ENCODE measurements at regions not wholly inside any gene's neighbourhood (a gene's known extent, or its start where the extent isn't known, plus 50 kb on each side); places are given as distances from the start of the nearest gene placed in this dataset.

DNA sequence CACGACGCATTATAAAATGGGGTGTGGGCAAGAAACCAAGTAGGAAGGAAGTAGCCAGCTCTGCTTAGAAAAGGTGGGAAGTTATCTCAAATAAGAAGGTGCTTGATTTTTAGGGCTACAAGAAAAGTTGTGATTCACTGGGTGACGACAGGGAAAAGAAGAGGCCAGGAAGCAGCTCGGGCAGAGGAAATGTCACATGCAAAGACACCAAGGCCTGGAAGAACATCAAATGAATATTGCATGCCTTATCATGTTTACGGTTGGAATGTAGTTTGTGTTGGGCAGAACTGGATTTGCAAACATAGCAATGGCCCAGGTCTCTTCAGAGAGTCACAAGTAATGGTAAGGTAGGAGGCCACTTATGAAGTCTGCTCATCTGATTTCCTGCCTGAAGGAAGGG, 610.6 kb downstream of the IRS1 start:
- CTCF ChIA-PET, result no interaction called here
- Histone ChIP-seq H3K4me1 (ENCODE audit: control insufficient read depth, insufficient read depth, low read length) (no peaks in the 10 kb centered on the region), H3K4me3 (ENCODE audit: low read depth, low read length) (no peak overlapping the region), H3K36me3 (ENCODE audit: control insufficient read depth in 2 of 2, insufficient read depth in 1 of 2, low read length in 2 of 2) (no peaks in the 10 kb centered on the region), H3K27ac (ENCODE audit: extremely low read depth, low read depth, low read length) (no peak overlapping the region), H3K9me3 (ENCODE audit: control insufficient read depth, insufficient read depth, low read depth, low read length) (no peaks in the 10 kb centered on the region)
- no peak for TF ChIP-seq ZNF623 (tag by site-specific recombination; IDR thresholded peaks at IDR 0.05)
- TF ChIP-seq, protein P1, sequence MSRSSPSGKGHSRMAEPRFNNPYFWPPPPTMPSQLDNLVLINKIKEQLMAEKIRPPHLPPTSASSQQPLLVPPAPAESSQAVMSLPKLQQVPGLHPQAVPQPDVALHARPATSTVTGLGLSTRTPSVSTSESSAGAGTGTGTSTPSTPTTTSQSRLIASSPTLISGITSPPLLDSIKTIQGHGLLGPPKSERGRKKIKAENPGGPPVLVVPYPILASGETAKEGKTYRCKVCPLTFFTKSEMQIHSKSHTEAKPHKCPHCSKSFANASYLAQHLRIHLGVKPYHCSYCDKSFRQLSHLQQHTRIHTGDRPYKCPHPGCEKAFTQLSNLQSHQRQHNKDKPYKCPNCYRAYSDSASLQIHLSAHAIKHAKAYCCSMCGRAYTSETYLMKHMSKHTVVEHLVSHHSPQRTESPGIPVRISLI (tag by site-specific recombination; IDR thresholded peaks at IDR 0.05), result no peak
- TF ChIP-seq ZNF114 (tag by site-specific recombination; IDR thresholded peaks at IDR 0.05), result no peak
- no peak for TF ChIP-seq ZBTB48 (tag by site-specific recombination; IDR thresholded peaks at IDR 0.05)
- no peak for TF ChIP-seq REPIN1 (tag by site-specific recombination; IDR thresholded peaks at IDR 0.05; ENCODE audit: low read depth)
- no peak for TF ChIP-seq ZNF658 (tag by site-specific recombination; IDR thresholded peaks at IDR 0.05)
- TF ChIP-seq ZNF248 (tag by site-specific recombination; IDR thresholded peaks at IDR 0.05), result no peak
- TF ChIP-seq EGR2 (tag by site-specific recombination; IDR thresholded peaks at IDR 0.05; ENCODE audit: low read depth), result no peak
- no peak for TF ChIP-seq ZNF433 (tag by site-specific recombination; IDR thresholded peaks at IDR 0.05; ENCODE audit: low read depth)
- no peak for TF ChIP-seq ZNF121 (tag by site-specific recombination; IDR thresholded peaks at IDR 0.05)
- TF ChIP-seq, protein P2, sequence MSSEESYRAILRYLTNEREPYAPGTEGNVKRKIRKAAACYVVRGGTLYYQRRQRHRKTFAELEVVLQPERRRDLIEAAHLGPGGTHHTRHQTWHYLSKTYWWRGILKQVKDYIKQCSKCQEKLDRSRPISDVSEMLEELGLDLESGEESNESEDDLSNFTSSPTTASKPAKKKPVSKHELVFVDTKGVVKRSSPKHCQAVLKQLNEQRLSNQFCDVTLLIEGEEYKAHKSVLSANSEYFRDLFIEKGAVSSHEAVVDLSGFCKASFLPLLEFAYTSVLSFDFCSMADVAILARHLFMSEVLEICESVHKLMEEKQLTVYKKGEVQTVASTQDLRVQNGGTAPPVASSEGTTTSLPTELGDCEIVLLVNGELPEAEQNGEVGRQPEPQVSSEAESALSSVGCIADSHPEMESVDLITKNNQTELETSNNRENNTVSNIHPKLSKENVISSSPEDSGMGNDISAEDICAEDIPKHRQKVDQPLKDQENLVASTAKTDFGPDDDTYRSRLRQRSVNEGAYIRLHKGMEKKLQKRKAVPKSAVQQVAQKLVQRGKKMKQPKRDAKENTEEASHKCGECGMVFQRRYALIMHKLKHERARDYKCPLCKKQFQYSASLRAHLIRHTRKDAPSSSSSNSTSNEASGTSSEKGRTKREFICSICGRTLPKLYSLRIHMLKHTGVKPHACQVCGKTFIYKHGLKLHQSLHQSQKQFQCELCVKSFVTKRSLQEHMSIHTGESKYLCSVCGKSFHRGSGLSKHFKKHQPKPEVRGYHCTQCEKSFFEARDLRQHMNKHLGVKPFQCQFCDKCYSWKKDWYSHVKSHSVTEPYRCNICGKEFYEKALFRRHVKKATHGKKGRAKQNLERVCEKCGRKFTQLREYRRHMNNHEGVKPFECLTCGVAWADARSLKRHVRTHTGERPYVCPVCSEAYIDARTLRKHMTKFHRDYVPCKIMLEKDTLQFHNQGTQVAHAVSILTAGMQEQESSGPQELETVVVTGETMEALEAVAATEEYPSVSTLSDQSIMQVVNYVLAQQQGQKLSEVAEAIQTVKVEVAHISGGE (tag by site-specific recombination; conservative IDR thresholded peaks at IDR 0.05; ENCODE audit: low read depth), result no peak
- no peak for TF ChIP-seq ZSCAN16 (tag by site-specific recombination; IDR thresholded peaks at IDR 0.05)
- no peak for TF ChIP-seq ZNF404 (tag by site-specific recombination; IDR thresholded peaks at IDR 0.05)
- TF ChIP-seq ZNF132 (tag by site-specific recombination; IDR thresholded peaks at IDR 0.05; ENCODE audit: borderline replicate concordance), result no peak
- TF ChIP-seq, protein P3, sequence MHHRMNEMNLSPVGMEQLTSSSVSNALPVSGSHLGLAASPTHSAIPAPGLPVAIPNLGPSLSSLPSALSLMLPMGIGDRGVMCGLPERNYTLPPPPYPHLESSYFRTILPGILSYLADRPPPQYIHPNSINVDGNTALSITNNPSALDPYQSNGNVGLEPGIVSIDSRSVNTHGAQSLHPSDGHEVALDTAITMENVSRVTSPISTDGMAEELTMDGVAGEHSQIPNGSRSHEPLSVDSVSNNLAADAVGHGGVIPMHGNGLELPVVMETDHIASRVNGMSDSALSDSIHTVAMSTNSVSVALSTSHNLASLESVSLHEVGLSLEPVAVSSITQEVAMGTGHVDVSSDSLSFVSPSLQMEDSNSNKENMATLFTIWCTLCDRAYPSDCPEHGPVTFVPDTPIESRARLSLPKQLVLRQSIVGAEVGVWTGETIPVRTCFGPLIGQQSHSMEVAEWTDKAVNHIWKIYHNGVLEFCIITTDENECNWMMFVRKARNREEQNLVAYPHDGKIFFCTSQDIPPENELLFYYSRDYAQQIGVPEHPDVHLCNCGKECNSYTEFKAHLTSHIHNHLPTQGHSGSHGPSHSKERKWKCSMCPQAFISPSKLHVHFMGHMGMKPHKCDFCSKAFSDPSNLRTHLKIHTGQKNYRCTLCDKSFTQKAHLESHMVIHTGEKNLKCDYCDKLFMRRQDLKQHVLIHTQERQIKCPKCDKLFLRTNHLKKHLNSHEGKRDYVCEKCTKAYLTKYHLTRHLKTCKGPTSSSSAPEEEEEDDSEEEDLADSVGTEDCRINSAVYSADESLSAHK (tag by site-specific recombination; IDR thresholded peaks at IDR 0.05), result no peak
- no peak for TF ChIP-seq ZSCAN23 (tag by site-specific recombination; IDR thresholded peaks at IDR 0.05)
- no peak for TF ChIP-seq ZNF596 (tag by site-specific recombination; IDR thresholded peaks at IDR 0.05)
- TF ChIP-seq ZXDB (tag by site-specific recombination; IDR thresholded peaks at IDR 0.05), result no peak
- no peak for TF ChIP-seq ZNF37A (tag by site-specific recombination; IDR thresholded peaks at IDR 0.05)
- TF ChIP-seq ZNF423 (tag by site-specific recombination; IDR thresholded peaks at IDR 0.05), result no peak
- POLR2A ChIA-PET, result no interaction called here

DNA sequence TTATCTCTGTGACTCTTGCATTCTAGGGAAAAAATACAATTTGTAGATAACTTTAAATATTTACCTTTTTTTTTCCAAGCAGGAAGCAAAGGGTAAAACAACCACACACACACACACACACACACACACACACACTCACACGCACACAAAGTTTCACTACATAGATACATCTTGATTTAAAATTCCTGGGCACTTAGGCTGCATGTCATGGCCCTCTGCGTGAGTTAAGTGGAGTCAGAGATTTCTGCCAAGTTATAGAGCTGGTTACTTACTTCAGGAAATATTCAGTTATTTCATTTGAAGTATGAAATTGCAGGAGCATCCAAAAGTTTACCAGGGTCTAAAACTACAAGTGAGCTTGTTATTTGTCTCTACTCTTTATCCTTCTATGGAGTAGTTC, 612.0 kb downstream of the IRS1 start:
- CTCF ChIA-PET, result interaction anchor here (0.6 to 0.7 kb wide), 3 partner anchors 29 to 615 kb away, joined by 3 to 5 read pairs (median 4); no protein-coding TSS in a partner anchor
- no peaks in the 10 kb centered on the region for H3K36me3 ChIP-seq (ENCODE audit: control insufficient read depth in 2 of 2, insufficient read depth in 1 of 2, low read length in 2 of 2)
- no peaks in the 10 kb centered on the region for H3K4me1 ChIP-seq (ENCODE audit: control insufficient read depth, insufficient read depth, low read length)
- no peak overlapping the region for H3K4me3 ChIP-seq (ENCODE audit: low read depth, low read length)
- H3K27ac ChIP-seq (ENCODE audit: extremely low read depth, low read depth, low read length), result no peak overlapping the region
- H3K9me3 ChIP-seq (ENCODE audit: control insufficient read depth, insufficient read depth, low read depth, low read length), result no peaks in the 10 kb centered on the region
- POLR2A ChIA-PET, result no interaction called here
- TF ChIP-seq, protein P4, sequence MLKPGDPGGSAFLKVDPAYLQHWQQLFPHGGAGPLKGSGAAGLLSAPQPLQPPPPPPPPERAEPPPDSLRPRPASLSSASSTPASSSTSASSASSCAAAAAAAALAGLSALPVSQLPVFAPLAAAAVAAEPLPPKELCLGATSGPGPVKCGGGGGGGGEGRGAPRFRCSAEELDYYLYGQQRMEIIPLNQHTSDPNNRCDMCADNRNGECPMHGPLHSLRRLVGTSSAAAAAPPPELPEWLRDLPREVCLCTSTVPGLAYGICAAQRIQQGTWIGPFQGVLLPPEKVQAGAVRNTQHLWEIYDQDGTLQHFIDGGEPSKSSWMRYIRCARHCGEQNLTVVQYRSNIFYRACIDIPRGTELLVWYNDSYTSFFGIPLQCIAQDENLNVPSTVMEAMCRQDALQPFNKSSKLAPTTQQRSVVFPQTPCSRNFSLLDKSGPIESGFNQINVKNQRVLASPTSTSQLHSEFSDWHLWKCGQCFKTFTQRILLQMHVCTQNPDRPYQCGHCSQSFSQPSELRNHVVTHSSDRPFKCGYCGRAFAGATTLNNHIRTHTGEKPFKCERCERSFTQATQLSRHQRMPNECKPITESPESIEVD (tag by site-specific recombination; IDR thresholded peaks at IDR 0.05), result no peak
- TF ChIP-seq ZNF138 (tag by site-specific recombination; IDR thresholded peaks at IDR 0.05; ENCODE audit: borderline replicate concordance) (no peak), TCF7L2 (IDR thresholded peaks at IDR 0.05; ENCODE audit: borderline replicate concordance, low read depth, low read length) (no peak), ZNF239 (tag by site-specific recombination; IDR thresholded peaks at IDR 0.05) (no peak), ZNF561 (tag by site-specific recombination; IDR thresholded peaks at IDR 0.05; ENCODE audit: borderline replicate concordance) (no peak)
- TF ChIP-seq, protein P5, sequence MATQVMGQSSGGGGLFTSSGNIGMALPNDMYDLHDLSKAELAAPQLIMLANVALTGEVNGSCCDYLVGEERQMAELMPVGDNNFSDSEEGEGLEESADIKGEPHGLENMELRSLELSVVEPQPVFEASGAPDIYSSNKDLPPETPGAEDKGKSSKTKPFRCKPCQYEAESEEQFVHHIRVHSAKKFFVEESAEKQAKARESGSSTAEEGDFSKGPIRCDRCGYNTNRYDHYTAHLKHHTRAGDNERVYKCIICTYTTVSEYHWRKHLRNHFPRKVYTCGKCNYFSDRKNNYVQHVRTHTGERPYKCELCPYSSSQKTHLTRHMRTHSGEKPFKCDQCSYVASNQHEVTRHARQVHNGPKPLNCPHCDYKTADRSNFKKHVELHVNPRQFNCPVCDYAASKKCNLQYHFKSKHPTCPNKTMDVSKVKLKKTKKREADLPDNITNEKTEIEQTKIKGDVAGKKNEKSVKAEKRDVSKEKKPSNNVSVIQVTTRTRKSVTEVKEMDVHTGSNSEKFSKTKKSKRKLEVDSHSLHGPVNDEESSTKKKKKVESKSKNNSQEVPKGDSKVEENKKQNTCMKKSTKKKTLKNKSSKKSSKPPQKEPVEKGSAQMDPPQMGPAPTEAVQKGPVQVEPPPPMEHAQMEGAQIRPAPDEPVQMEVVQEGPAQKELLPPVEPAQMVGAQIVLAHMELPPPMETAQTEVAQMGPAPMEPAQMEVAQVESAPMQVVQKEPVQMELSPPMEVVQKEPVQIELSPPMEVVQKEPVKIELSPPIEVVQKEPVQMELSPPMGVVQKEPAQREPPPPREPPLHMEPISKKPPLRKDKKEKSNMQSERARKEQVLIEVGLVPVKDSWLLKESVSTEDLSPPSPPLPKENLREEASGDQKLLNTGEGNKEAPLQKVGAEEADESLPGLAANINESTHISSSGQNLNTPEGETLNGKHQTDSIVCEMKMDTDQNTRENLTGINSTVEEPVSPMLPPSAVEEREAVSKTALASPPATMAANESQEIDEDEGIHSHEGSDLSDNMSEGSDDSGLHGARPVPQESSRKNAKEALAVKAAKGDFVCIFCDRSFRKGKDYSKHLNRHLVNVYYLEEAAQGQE (tag by site-specific recombination; IDR thresholded peaks at IDR 0.05), result no peak
